ENCODE measurements at regions not wholly inside any gene's neighbourhood (a gene's known extent, or its start where the extent isn't known, plus 50 kb on each side); places are given as distances from the start of the nearest gene placed in this dataset.

DNA sequence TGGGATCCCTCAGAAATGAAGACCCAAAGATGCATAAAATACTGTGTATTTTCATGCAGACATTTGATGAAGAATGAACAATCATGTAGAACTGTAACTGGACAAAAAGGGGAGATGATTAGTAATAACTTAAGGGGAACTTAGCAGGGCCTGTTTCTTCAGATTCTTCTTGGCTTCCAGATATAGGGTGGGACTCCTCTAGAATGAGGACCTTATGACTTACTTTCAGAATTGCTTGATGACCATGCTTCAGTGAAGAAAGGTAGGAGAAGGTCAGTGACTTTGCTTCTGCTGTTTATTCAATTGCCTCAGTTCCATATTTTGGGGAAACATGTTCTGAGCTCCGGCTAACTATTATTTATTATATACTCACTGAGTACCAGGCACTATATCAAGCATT lies 580.8 kb downstream of the CENPC start:
- in situ Hi-C loops (cut with HindIII; ENCODE audit: low sequenced_read_pairs) = no loop called here
- TF ChIP-seq, protein P1, sequence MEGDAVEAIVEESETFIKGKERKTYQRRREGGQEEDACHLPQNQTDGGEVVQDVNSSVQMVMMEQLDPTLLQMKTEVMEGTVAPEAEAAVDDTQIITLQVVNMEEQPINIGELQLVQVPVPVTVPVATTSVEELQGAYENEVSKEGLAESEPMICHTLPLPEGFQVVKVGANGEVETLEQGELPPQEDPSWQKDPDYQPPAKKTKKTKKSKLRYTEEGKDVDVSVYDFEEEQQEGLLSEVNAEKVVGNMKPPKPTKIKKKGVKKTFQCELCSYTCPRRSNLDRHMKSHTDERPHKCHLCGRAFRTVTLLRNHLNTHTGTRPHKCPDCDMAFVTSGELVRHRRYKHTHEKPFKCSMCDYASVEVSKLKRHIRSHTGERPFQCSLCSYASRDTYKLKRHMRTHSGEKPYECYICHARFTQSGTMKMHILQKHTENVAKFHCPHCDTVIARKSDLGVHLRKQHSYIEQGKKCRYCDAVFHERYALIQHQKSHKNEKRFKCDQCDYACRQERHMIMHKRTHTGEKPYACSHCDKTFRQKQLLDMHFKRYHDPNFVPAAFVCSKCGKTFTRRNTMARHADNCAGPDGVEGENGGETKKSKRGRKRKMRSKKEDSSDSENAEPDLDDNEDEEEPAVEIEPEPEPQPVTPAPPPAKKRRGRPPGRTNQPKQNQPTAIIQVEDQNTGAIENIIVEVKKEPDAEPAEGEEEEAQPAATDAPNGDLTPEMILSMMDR (IDR thresholded peaks at IDR 0.05; ENCODE audit: low read depth, low read length, missing control alignments) = no peak
- DNase-seq (ENCODE audit: low read depth) = no peak
- no peak overlapping the region for H3K4me3 ChIP-seq (ENCODE audit: low read depth, low read length)

- no peak for DNase-seq (ENCODE audit: low read depth)
- no peak overlapping the region for H3K4me3 ChIP-seq (ENCODE audit: low read depth, low read length)
- in situ Hi-C loops (cut with HindIII; ENCODE audit: low sequenced_read_pairs) = no loop called here
- TF ChIP-seq, protein P1 (IDR thresholded peaks at IDR 0.05; ENCODE audit: low read depth, low read length, missing control alignments) = no peak
Measured at GRCh38 chr4:66963084-66963483, 582.2 kb downstream of the CENPC start.

GRCh38 chr4:66959207-66959606 lies 586.1 kb downstream of the CENPC start:
- DNase-seq (ENCODE audit: low read depth) = no peak
- in situ Hi-C loops (cut with HindIII; ENCODE audit: low sequenced_read_pairs) = no loop called here
- TF ChIP-seq, protein P1 (IDR thresholded peaks at IDR 0.05; ENCODE audit: low read depth, low read length, missing control alignments) = no peak
- no peak overlapping the region for H3K4me3 ChIP-seq (ENCODE audit: low read depth, low read length)

- TF ChIP-seq, protein P1 (IDR thresholded peaks at IDR 0.05; ENCODE audit: low read depth, low read length, missing control alignments) = no peak
- DNase-seq (ENCODE audit: low read depth) = no peak
- in situ Hi-C loops (cut with HindIII; ENCODE audit: low sequenced_read_pairs) = no loop called here
- H3K4me3 ChIP-seq (ENCODE audit: low read depth, low read length) = no peak overlapping the region
Measured at GRCh38 chr4:66956852-66957251, 588.5 kb downstream of the CENPC start.

GRCh38 chr4:66956426-66956825 lies 588.9 kb downstream of the CENPC start:
- H3K4me3 ChIP-seq (ENCODE audit: low read depth, low read length) = no peak overlapping the region
- TF ChIP-seq, protein P1 (IDR thresholded peaks at IDR 0.05; ENCODE audit: low read depth, low read length, missing control alignments) = no peak
- in situ Hi-C loops (cut with HindIII; ENCODE audit: low sequenced_read_pairs) = no loop called here
- no peak for DNase-seq (ENCODE audit: low read depth)

GRCh38 chr4:66955784-66956183 lies 589.5 kb downstream of the CENPC start:
- in situ Hi-C loops (cut with HindIII; ENCODE audit: low sequenced_read_pairs) = no loop called here
- DNase-seq (ENCODE audit: low read depth) = no peak
- TF ChIP-seq, protein P1 (IDR thresholded peaks at IDR 0.05; ENCODE audit: low read depth, low read length, missing control alignments) = no peak
- no peak overlapping the region for H3K4me3 ChIP-seq (ENCODE audit: low read depth, low read length)

DNA sequence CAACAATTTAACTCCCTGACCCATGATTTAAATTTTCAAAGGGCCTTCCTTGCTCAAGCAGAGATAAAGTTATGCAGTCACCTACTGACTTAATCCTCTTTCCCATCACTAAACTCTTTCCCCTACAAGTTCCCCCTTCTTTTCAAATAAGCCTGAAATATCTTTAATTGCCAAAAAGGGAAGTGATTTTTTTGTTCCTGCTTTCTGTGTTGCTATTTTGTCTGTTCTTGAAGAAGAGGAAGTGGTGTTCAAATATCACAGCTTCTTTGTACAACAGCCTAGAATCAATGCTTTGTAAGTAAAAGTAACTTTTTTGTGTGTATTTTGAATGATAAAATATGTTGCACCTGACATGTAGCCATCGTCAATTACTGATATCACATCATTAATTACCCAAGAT lies 595.9 kb downstream of the CENPC start:
- TF ChIP-seq, protein P1 (IDR thresholded peaks at IDR 0.05; ENCODE audit: low read depth, low read length, missing control alignments) = no peak

More for the DNA sequence above, 595.9 kb downstream of the CENPC start:
- no peak for DNase-seq (ENCODE audit: low read depth)
- in situ Hi-C loops (cut with HindIII; ENCODE audit: low sequenced_read_pairs) = no loop called here
- H3K4me3 ChIP-seq (ENCODE audit: low read depth, low read length) = no peak overlapping the region

Measured in astrocyte of the cerebellum (primary cell).